ENCODE measurements at regions not wholly inside any gene's neighbourhood (a gene's known extent, or its start where the extent isn't known, plus 50 kb on each side); places are given as distances from the start of the nearest gene placed in this dataset.

DNA sequence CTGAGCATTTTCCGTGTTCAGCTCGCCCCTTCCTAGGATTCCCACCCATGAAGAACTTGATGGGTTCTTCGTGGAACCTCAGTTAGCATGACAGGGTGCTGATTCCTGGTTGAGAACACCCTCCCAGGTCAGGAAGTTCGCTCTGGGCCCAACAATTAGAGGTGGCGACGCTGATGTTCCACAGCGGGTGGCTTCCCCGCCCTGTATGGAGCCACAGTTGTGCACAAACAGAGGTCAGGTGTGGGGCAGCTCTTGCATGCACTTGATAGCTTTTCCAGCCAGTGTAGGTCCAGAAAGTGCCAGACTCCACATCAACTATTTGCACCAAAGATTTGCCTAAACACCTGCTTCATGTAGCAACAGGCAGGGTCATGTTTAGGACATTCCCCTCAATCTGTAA, 788.2 kb downstream of the MED13L start:
- no peak overlapping the region for H3K14ac ChIP-seq (ENCODE audit: insufficient read length)
- no peaks in the 10 kb centered on the region for H3K36me3 ChIP-seq (ENCODE audit: control insufficient read depth in 2 of 4, insufficient read depth in 4 of 4, low read length in 3 of 4)
- no peak overlapping the region for H2AK5ac ChIP-seq (ENCODE audit: low read depth, low read length)
- no peaks in the 10 kb centered on the region for H4K20me1 ChIP-seq (replicated peaks in 1 of 2; ENCODE audit: control insufficient read depth in 1 of 2, insufficient read depth in 2 of 2, low read length in 2 of 2)
- no peak overlapping the region for H3K56ac ChIP-seq (replicated peaks; ENCODE audit: insufficient read length, low read depth, low read length)
- no peak overlapping the region for H2BK15ac ChIP-seq (ENCODE audit: low read length)
- no peak overlapping the region for H3K18ac ChIP-seq (ENCODE audit: extremely low read depth, low read length)
- peaks cover 0 to 2% of the 10 kb centered on the region in 2 experiments; a peak in 1 of 4 replicates for H3K9me3 ChIP-seq (ENCODE audit: insufficient read depth in 2 of 2, low read depth in 1 of 2, low read length in 1 of 2)
- H3K23ac ChIP-seq (ENCODE audit: insufficient read length) = no peak overlapping the region
- H4K91ac ChIP-seq (replicated peaks; ENCODE audit: insufficient read length, low read length) = no peak overlapping the region
- FAIRE-seq (no peak), DNase-seq (ENCODE audit: low read depth in 1 of 2, low spot score in 2 of 2) (no peak)
- H2AFZ ChIP-seq (ENCODE audit: low read length) = no peak overlapping the region
- WGBS, 2 experiments (ENCODE audit: extremely low coverage in 1 of 2, insufficient coverage in 1 of 2, insufficient read length in 1 of 2, insufficient replicate concordance in 2 of 2, low coverage in 1 of 2, low lambda C conversion rate in 2 of 2, missing lambda C conversion rate in 1 of 2) = 94% methylated on average over 8 of the region's 8 CpGs; no CpG with 5 or more reads in 1 of the 2 experiments
- H3K4ac ChIP-seq (replicated peaks; ENCODE audit: insufficient read length, low read depth, low read length) = no peak overlapping the region
- H3K27ac ChIP-seq (ENCODE audit: low read depth, low read length) = no peak overlapping the region
- H3K79me2 ChIP-seq (ENCODE audit: control insufficient read depth in 1 of 2, insufficient read depth in 2 of 2, low read length in 2 of 2) = no peaks in the 10 kb centered on the region
- no peak overlapping the region for H2BK12ac ChIP-seq (ENCODE audit: low read depth, low read length)
- H3K9ac ChIP-seq (replicated peaks in 1 of 4; ENCODE audit: extremely low read depth in 1 of 4, low read depth in 3 of 4, low read length in 3 of 4) = no peak overlapping the region
- no peaks in the 10 kb centered on the region for H3K27me3 ChIP-seq (replicated peaks in 1 of 4; ENCODE audit: control insufficient read depth in 3 of 4, extremely low read depth in 1 of 4, insufficient read depth in 3 of 4, low read length in 3 of 4)
- H4K8ac ChIP-seq (ENCODE audit: extremely low read depth, insufficient read depth, low read length) = no peak overlapping the region
- no peak overlapping the region for H2BK20ac ChIP-seq (ENCODE audit: low read length)
- ChIA-PET CTCF (ENCODE audit: partially characterized antibody) (no interaction called here), POLR2A (ENCODE audit: partially characterized antibody) (no interaction called here)
- H2BK5ac ChIP-seq (ENCODE audit: low read depth, low read length) = no peak overlapping the region
- no peak overlapping the region for H2BK120ac ChIP-seq (replicated peaks; ENCODE audit: low read depth, low read length)
- no peak overlapping the region for H3K4me3 ChIP-seq (ENCODE audit: extremely low read depth in 1 of 4, insufficient read depth in 2 of 4, low read depth in 3 of 4, low read length in 4 of 4)
- H3K4me2 ChIP-seq (ENCODE audit: insufficient read depth in 1 of 2, low read depth in 2 of 2, low read length in 2 of 2) = no peak overlapping the region
- no peaks in the 10 kb centered on the region for H3K4me1 ChIP-seq (replicated peaks in 1 of 4; ENCODE audit: control insufficient read depth in 3 of 4, insufficient read depth in 4 of 4, low read length in 3 of 4)
- H4K5ac ChIP-seq (ENCODE audit: insufficient read length, low read depth, low read length) = no peak overlapping the region
- no peaks in the 10 kb centered on the region for H3K23me2 ChIP-seq (ENCODE audit: low read depth, low read length)
- no peaks in the 10 kb centered on the region for H3K79me1 ChIP-seq (ENCODE audit: low read depth, low read length)
- TF ChIP-seq GTF2F1 (IDR thresholded peaks at IDR 0.05; ENCODE audit: borderline replicate concordance, low read depth, low read length) = no peak
- no peak for TF ChIP-seq PHF8 (conservative IDR thresholded peaks at IDR 0.05; ENCODE audit: low read depth, low read length)
- TF ChIP-seq RBBP5 (IDR thresholded peaks at IDR 0.05; ENCODE audit: borderline replicate concordance, low read depth, low read length) = no peak
- TF ChIP-seq RAD21 (IDR thresholded peaks at IDR 0.05 in 1 of 2, conservative IDR thresholded peaks at IDR 0.05 in 1 of 2; ENCODE audit: low read depth in 2 of 2, low read length in 2 of 2) = no peak
- no peak for TF ChIP-seq YY1 (IDR thresholded peaks at IDR 0.05; ENCODE audit: low read depth, low read length)
- TF ChIP-seq CHD2 (IDR thresholded peaks at IDR 0.05; ENCODE audit: low read length) = no peak
- no peak for TF ChIP-seq BACH1 (IDR thresholded peaks at IDR 0.05; ENCODE audit: low read length)
- TF ChIP-seq SRF (IDR thresholded peaks at IDR 0.05; ENCODE audit: low read depth, low read length) = no peak
- no peak for TF ChIP-seq CHD1 (IDR thresholded peaks at IDR 0.05; ENCODE audit: low read depth, low read length)
- TF ChIP-seq ATF3 (IDR thresholded peaks at IDR 0.05; ENCODE audit: insufficient read depth, low read depth, low read length) = no peak
- TF ChIP-seq EZH2 (IDR thresholded peaks at IDR 0.05; ENCODE audit: low read depth, low read length, severe bottlenecking) = no peak
- no peak for TF ChIP-seq POU5F1 (IDR thresholded peaks at IDR 0.05; ENCODE audit: low read depth, low read length)
- no peak for TF ChIP-seq ATF2 (IDR thresholded peaks at IDR 0.05; ENCODE audit: low read length)

Measured in H1 (cell line).